Fibroblast of villous mesenchyme (primary cell): ENCODE measurements at regions not wholly inside any gene's neighbourhood (a gene's known extent, or its start where the extent isn't known, plus 50 kb on each side); places are given as distances from the start of the nearest gene placed in this dataset.
"Not testable (repeated sequence)": the region's sequence is repeated elsewhere in the genome, so short reads cannot be mapped to it uniquely, and the experiment has no call there.

Experiments used
- DNase-seq: peaks from one replicate; pipeline ENCODE4 v3.0.0-alpha.2; 2010; ENCODE audit warnings: low read depth
- H3K4me3 ChIP-seq: 2 replicates; pipeline ENCODE4 v1.5.1; 2011; ENCODE audit warnings: low read depth, mild to moderate bottlenecking, low read length
- CTCF ChIP-seq: IDR thresholded peaks from 2 replicates; pipeline ENCODE4 v1.5.1; 2012; ENCODE audit warnings: low read depth, mild to moderate bottlenecking, low read length; ENCODE audit not compliant: insufficient read depth

- DNase-seq: no peak
- TF ChIP-seq CTCF: no peak
- no peak overlapping the region for H3K4me3 ChIP-seq
Observed at GRCh38 chr21:38631676-38632075, 133.4 kb upstream of the ERG start.

GRCh38 chr21:38637161-38637560 lies 138.9 kb upstream of the ERG start:
- DNase-seq: no peak
- no peak for TF ChIP-seq CTCF
- H3K4me3 ChIP-seq: no peak overlapping the region

GRCh38 chr21:38639571-38640354 lies 141.5 kb upstream of the ERG start:
- TF ChIP-seq CTCF: no peak
- H3K4me3 ChIP-seq: no peak overlapping the region
- DNase-seq: no peak

GRCh38 chr21:38640355-38640742 lies 142.1 kb upstream of the ERG start:
- H3K4me3 ChIP-seq, DNase-seq: not testable (repeated sequence)

GRCh38 chr21:38643404-38644023 lies 145.2 kb upstream of the ERG start:
- H3K4me3 ChIP-seq: no peak overlapping the region
- DNase-seq: no peak
- no peak for TF ChIP-seq CTCF

GRCh38 chr21:38645282-38645681 lies 147.0 kb upstream of the ERG start:
- DNase-seq: peak; percentile 25
- no peak for TF ChIP-seq CTCF
- no peak overlapping the region for H3K4me3 ChIP-seq

- no peak for TF ChIP-seq CTCF
- H3K4me3 ChIP-seq: no peak overlapping the region
- DNase-seq: no peak
Observed at GRCh38 chr21:38646213-38646837, 148.0 kb upstream of the ERG start.
